K562 (cell line): ENCODE measurements at regions not wholly inside any gene's neighbourhood (a gene's known extent, or its start where the extent isn't known, plus 50 kb on each side); places are given as distances from the start of the nearest gene placed in this dataset.

Source experiments
- ATAC-seq: fragments of 200-7000 bp; cut with Tn5 transposase; 3 replicates; pipeline ENCODE4 v1.9.1; 2020; ENCODE audit warnings: moderate library complexity
- BruUV-seq: library from RNA; stranded (reverse); fragments of 400-500 nt; replicated peaks from 2 replicates; lab custom pipeline; 2021; lab: Mats Ljungman, UMichigan
- CTCF ChIA-PET: fragments of 300-600 bp; formaldehyde crosslinking; extraction: SDS; loops from one replicate; lab custom pipeline; 2021; ENCODE audit warnings: low intra/inter-chr PET ratio; lab: Yijun Ruan, JAX
- POLR2A ChIA-PET: fragments of 300-600, 350-650 bp; sonication (Branson Sonifier 250); formaldehyde crosslinking; extraction: SDS; loops from one replicate; lab custom pipeline; 2021; ENCODE audit warnings: antibody characterized with exemption, inconsistent platforms; lab: Yijun Ruan, JAX
- DNase-seq, 4 experiments: peaks; one replicate each; pipeline versions ENCODE4 v3.0.0 to v3.0.0-alpha.2; 2011 to 2018; ENCODE audit warnings: low spot score in 3 of 4, mixed read lengths in 3 of 4; ENCODE audit errors: extremely low read depth in 1 of 4
- FAIRE-seq: peaks from 2 replicates; lab custom pipeline; 2011; peaks lifted over from hg19 to GRCh38; lab: Jason Lieb, UNC
- H2AFZ ChIP-seq: 2 replicates; pipeline ENCODE4 v1.6.0; 2011; ENCODE audit warnings: low read depth, low read length, control low read depth, inconsistent platforms
- H3K27ac ChIP-seq: fragments of 200-600 bp; 3 replicates; pipeline ENCODE4 v1.8.0; 2011; ENCODE audit warnings: low read depth, mild to moderate bottlenecking, control low read depth, inconsistent platforms, low read length, moderate library complexity, mixed read lengths; ENCODE audit errors: extremely low read depth
- H3K27me3 ChIP-seq, 2 experiments: fragments of 300-600 bp in 1 of 2; 2 replicates in 1 of 2; 3 replicates in 1 of 2; pipeline versions ENCODE4 v1.6.0 to v1.8.0; 2011; ENCODE audit warnings: inconsistent platforms in 2 of 2, low read length in 2 of 2, mild to moderate bottlenecking in 1 of 2, mixed read lengths in 1 of 2, moderate library complexity in 1 of 2; ENCODE audit not compliant: control insufficient read depth in 2 of 2, insufficient read depth in 2 of 2
- H3K36me3 ChIP-seq: fragments of 300-600 bp; 3 replicates; pipeline ENCODE4 v1.8.0; 2011; ENCODE audit warnings: mild to moderate bottlenecking, low read length, inconsistent platforms; ENCODE audit not compliant: control insufficient read depth, insufficient read depth
- H3K4me1 ChIP-seq, 2 experiments: fragments of 200-600 bp in 1 of 2; replicated peaks in 1 of 2; 2 replicates in 1 of 2; 3 replicates in 1 of 2; pipeline versions ENCODE4 v1.5.1 to v1.8.0; 2011; ENCODE audit warnings: inconsistent platforms in 2 of 2, low read length in 2 of 2, mild to moderate bottlenecking in 1 of 2, mixed read lengths in 1 of 2, moderate library complexity in 1 of 2; ENCODE audit not compliant: control insufficient read depth in 2 of 2, insufficient read depth in 2 of 2
- H3K4me2 ChIP-seq: 2 replicates; pipeline ENCODE4 v1.6.1; 2011; ENCODE audit warnings: low read length, control low read depth, inconsistent platforms, mixed read lengths; ENCODE audit not compliant: insufficient read depth
- H3K4me3 ChIP-seq: fragments of 200-600 bp; sonication (generic), shearing (Covaris generic); 2 replicates; pipeline ENCODE4 v1.5.1; 2016; ENCODE audit warnings: control low read depth, inconsistent platforms
- H3K79me2 ChIP-seq: fragments of 200-600 bp; 3 replicates; pipeline ENCODE4 v1.8.0; 2011; ENCODE audit warnings: low read length, inconsistent platforms; ENCODE audit not compliant: control insufficient read depth, insufficient read depth
- H3K9ac ChIP-seq, 2 experiments: 2 replicates each; pipeline versions ENCODE4 v1.6.0 to v1.6.1; 2011; ENCODE audit warnings: low read depth in 2 of 2, low read length in 2 of 2, control low read depth in 1 of 2, inconsistent platforms in 1 of 2, mild to moderate bottlenecking in 1 of 2, mixed read lengths in 1 of 2; ENCODE audit not compliant: insufficient read depth in 1 of 2
- H3K9me1 ChIP-seq: one replicate; pipeline ENCODE4 v1.6.0; 2011; ENCODE audit warnings: inconsistent platforms, mild to moderate bottlenecking, low read length, moderate library complexity; ENCODE audit not compliant: control insufficient read depth, insufficient read depth
- H3K9me3 ChIP-seq: replicated peaks from 2 replicates; pipeline ENCODE4 v1.5.1; 2011; ENCODE audit warnings: low read depth, low read length, inconsistent platforms; ENCODE audit not compliant: control insufficient read depth, insufficient read depth
- H4K20me1 ChIP-seq: replicated peaks from 2 replicates; pipeline ENCODE4 v1.6.1; 2011; ENCODE audit warnings: low read length, inconsistent platforms, mixed read lengths; ENCODE audit not compliant: control insufficient read depth, insufficient read depth
- ADNP ChIP-seq: fragments of 200-800 bp; sonication (Bioruptor generic); IDR thresholded peaks from 2 replicates; pipeline ENCODE4 v1.6.1; 2016; ENCODE audit warnings: missing genetic modification characterization, missing compliant biosample characterization
- BCOR ChIP-seq: fragments of 450-650 bp; IDR thresholded peaks from 2 replicates; pipeline ENCODE4 v1.6.1; 2016
- BMI1 ChIP-seq: fragments of 150-350 bp; IDR thresholded peaks from 2 replicates; pipeline ENCODE4 v1.6.1; 2014; ENCODE audit warnings: low read length
- CHD4 ChIP-seq: fragments of 200-600 bp; sonication (generic); IDR thresholded peaks from 3 replicates; pipeline ENCODE4 v1.6.1; 2012; ENCODE audit warnings: low read depth, mild to moderate bottlenecking, mixed read lengths, low read length, inconsistent platforms; ENCODE audit not compliant: insufficient read depth, insufficient replicate concordance, poor library complexity, severe bottlenecking
- CREB3L1 ChIP-seq: fragments of 450-650 bp; IDR thresholded peaks from 2 replicates; pipeline ENCODE4 v1.6.1; 2014; ENCODE audit warnings: low read depth, mild to moderate bottlenecking, moderate library complexity, borderline replicate concordance
- HDAC2 ChIP-seq: fragments of 450-650 bp; IDR thresholded peaks from 2 replicates; pipeline ENCODE4 v1.6.1; 2016; ENCODE audit warnings: mild to moderate bottlenecking
- KDM1A ChIP-seq, 2 experiments: fragments of 450-650 bp; IDR thresholded peaks; 2 replicates each; pipeline ENCODE4 v1.6.1; 2016; ENCODE audit warnings: mild to moderate bottlenecking in 2 of 2
- MAFF ChIP-seq: IDR thresholded peaks from 2 replicates; pipeline ENCODE4 v1.6.1; 2012; ENCODE audit warnings: low read length, improper control_type of control experiment
- PTBP1 ChIP-seq: fragments of 200-400 bp; formaldehyde crosslinking; IDR thresholded peaks from 2 replicates; pipeline ENCODE4 v1.6.1; 2017; ENCODE audit warnings: low read depth, low read length
- RBM25 ChIP-seq: fragments of 200-400 bp; formaldehyde crosslinking; IDR thresholded peaks from 2 replicates; pipeline ENCODE4 v1.6.1; 2018; ENCODE audit warnings: low read length, low read depth, moderate library complexity; ENCODE audit not compliant: severe bottlenecking
- RCOR1 ChIP-seq, 2 experiments: IDR thresholded peaks; 2 replicates each; pipeline ENCODE4 v1.6.1; 2012; ENCODE audit warnings: low read depth in 2 of 2, low read length in 2 of 2, borderline replicate concordance in 1 of 2, improper control_type of control experiment in 1 of 2
- RNF219 ChIP-seq: fragments of 250-450 bp; sonication (Bioruptor Pico); IDR thresholded peaks from 2 replicates; pipeline ENCODE4 v1.5.0; 2022; ENCODE audit warnings: mild to moderate bottlenecking
- SMARCA5 ChIP-seq: fragments of 450-650 bp; IDR thresholded peaks from 2 replicates; pipeline ENCODE4 v1.6.1; 2016
- SRSF3 ChIP-seq: fragments of 200-400 bp; formaldehyde crosslinking; IDR thresholded peaks from 2 replicates; pipeline ENCODE4 v1.6.1; 2016; ENCODE audit warnings: mild to moderate bottlenecking, low read length, moderate library complexity; ENCODE audit not compliant: insufficient read depth
- ZC3H4 ChIP-seq: sonication (generic); formaldehyde crosslinking; IDR thresholded peaks from 2 replicates; pipeline ENCODE4 v1.9.0; 2021; ENCODE audit warnings: missing genetic modification reagents, borderline replicate concordance
- ZNF121 ChIP-seq: sonication (generic); formaldehyde crosslinking; conservative IDR thresholded peaks from 2 replicates; pipeline ENCODE4 v1.8.0; 2022; ENCODE audit warnings: missing genetic modification reagents
- ZNF77 ChIP-seq: fragments of 250-450 bp; sonication (Bioruptor Pico); IDR thresholded peaks from 2 replicates; pipeline ENCODE4 v1.5.0; 2020
- WGBS: fragments of 100-300 bp; shearing (Covaris generic); methylation state at CpG from one replicate; pipeline ENCODE4 v1.1.6; 2016; ENCODE audit warnings: low coverage, mixed read lengths; ENCODE audit not compliant: insufficient coverage; ENCODE audit errors: missing lambda C conversion rate; 5-methylcytosine and 5-hydroxymethylcytosine counted together
- in situ Hi-C: fragments of 300-500 bp; cut with MboI; formaldehyde crosslinking; loops from 4 replicates; pipeline ENCODE4 v1.15.0; 2018; ENCODE audit warnings: inconsistent platforms, mixed read lengths
- intact Hi-C: fragments of 100-400 bp; cut with micrococcal nuclease; formaldehyde crosslinking; loops from 2 replicates; pipeline ENCODE4 v1.14.2; 2022

- TF ChIP-seq CREB3L1, result no peak
- TF ChIP-seq ZNF77 (CRISPR knock-in tag), result no peak
These were observed 170.6 kb upstream of the CIBAR2 start (continued) for GRCh38 chr16:85282842-85283241.

- DNase-seq (no peak), FAIRE-seq (no peak), ATAC-seq (no peak)
- Histone ChIP-seq H3K79me2 (no peaks in the 10 kb centered on the region; the same call in 2 of the 3 replicates), H3K9me3 (no peaks in the 10 kb centered on the region), H3K4me1 (peaks cover 0 to 35% of the 10 kb centered on the region in 2 experiments; a peak in 3 of 5 replicates), H3K27ac (no peak overlapping the region), H3K4me2 (no peak overlapping the region), H4K20me1 (peaks cover 27% of the 10 kb centered on the region), H3K27me3 (no peaks in the 10 kb centered on the region), H2AFZ (no peak overlapping the region), H3K36me3 (no peaks in the 10 kb centered on the region), H3K4me3 (no peak overlapping the region), H3K9ac (peak overlapping the region in 1 of 2 experiments; percentile 47; a peak in 1 of 4 replicates), H3K9me1 (no peaks in the 10 kb centered on the region)
- POLR2A ChIA-PET, result interaction anchor here (0.5 to 0.6 kb wide), 2 partner anchors 131 to 624 kb away, joined by 3 read pairs; no protein-coding TSS in a partner anchor
- TF ChIP-seq KDM1A (IDR thresholded peaks at IDR 0.05), result peak; percentile 72 to 84
- no peak for TF ChIP-seq ZNF121
- no peak for TF ChIP-seq BMI1
- TF ChIP-seq ZC3H4, result no peak
- peak; percentile 97 for TF ChIP-seq RBM25
- peak; percentile 88 for TF ChIP-seq SMARCA5
- TF ChIP-seq ADNP (tag), result peak; percentile 56; the same call in 1 of the 2 replicates
- peak; percentile 49 for TF ChIP-seq CHD4
- peak; percentile 74; the same call in 1 of the 2 replicates for TF ChIP-seq HDAC2
- TF ChIP-seq RCOR1 (IDR thresholded peaks at IDR 0.05; ENCODE audit: borderline replicate concordance in 1 of 2, low read depth in 2 of 2, low read length in 2 of 2), result peak in 1 of 2 experiments; percentile 66; a peak in 3 of 4 replicates
- TF ChIP-seq PTBP1, result peak; percentile 87
- TF ChIP-seq SRSF3, result no peak
- no peak for TF ChIP-seq MAFF
- no peak for TF ChIP-seq RNF219
- TF ChIP-seq BCOR, result peak; percentile 95
- 82% methylated on average over 22 of the region's 22 CpGs for WGBS
- intact Hi-C loops (no loop called here), in situ Hi-C loops (no loop called here)
- BruUV-seq, result no TSS peak
- CTCF ChIA-PET, result no interaction called here
These were observed 171.2 kb upstream of the CIBAR2 start for GRCh38 chr16:85283305-85284050.
